Midbrain (tissue), 1 donor: ENCODE measurements at regions not wholly inside any gene's neighbourhood (a gene's known extent, or its start where the extent isn't known, plus 50 kb on each side); places are given as distances from the start of the nearest gene placed in this dataset.

Experiments
- DNase-seq: peaks from one replicate; lab custom pipeline; 2025; lab: John Stamatoyannopoulos, UW

GRCh38 chr16:85557083-85557970, 55.8 kb upstream of the GSE1 start:
- DNase-seq = no peak

DNA sequence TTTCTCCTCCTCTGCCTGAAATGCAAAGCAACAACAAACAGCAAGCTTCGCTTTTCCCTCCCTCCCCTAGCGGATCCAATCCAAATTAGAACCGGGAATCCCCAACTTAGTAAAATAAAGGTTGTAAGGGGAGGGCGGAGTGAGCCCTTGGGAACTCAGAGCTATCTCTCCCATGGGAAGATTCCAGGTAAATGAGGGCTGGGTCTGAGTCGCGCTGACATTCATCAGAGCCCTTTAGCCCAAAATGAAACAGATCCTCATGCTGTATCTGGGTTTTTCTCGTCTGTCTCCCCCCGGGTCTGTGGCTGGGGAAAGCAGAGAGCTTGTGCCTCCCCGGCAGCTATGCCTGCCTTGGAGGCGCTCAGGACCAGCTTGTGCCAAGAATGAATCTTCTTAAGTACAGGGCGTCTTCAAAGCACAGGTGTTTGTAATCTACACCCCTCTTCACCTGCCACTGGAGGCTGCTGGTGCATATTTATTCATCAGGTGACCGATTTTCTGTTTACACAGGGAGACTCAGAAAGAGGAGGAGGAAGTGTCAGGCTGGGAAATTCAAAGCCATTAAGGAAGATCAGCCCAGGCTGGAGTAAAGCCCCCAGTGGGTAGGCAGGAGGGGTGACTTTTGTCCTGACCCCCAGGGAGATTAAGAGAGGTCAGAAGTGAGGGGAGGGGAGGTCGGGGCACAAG, 55.0 kb upstream of the GSE1 start:
- DNase-seq = no peak

- no peak for DNase-seq
Observed at GRCh38 chr16:85560932-85561247, 52.2 kb upstream of the GSE1 start.

DNA sequence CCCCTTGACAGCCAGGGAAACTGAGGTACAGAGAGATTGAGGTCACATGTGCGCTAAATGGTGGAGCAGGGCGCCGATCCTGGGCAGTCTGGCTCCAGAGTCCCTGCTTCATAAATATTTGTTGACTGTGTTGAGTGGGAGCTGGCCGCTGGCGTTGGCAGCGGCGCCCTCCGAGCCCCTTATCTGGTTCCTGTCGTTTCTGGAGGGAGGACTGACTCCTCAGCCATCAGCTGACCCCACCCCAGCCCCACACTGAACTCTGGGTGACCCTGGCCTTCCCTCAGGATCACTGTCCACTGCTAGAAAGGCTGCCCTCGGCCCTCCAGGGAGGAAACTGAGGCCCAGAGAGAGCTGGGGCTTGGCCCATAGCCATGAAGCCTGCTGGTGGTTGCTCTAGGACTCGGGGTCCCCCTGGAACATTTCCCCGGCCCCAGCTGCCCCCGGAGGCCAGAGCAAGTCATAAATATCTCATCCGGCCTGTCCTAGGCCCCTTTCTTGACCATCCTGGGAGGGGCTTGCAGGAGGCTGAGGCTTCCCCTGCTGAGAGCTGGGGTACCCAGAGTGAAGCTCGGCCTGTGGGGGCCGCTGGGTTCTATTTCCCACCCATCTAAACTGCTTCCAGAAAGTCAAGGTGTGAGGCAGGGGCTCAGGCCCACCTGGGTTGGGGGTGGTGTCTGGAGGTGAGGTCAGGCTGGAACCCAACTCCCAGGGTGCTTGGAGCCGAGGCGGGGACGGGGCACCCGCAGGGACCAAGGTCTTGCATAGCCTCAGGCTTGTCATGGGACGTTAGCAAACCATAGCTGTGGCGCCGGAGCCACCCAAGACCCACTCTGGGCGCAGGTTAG, 51.7 kb upstream of the GSE1 start:
- DNase-seq = no peak

DNA sequence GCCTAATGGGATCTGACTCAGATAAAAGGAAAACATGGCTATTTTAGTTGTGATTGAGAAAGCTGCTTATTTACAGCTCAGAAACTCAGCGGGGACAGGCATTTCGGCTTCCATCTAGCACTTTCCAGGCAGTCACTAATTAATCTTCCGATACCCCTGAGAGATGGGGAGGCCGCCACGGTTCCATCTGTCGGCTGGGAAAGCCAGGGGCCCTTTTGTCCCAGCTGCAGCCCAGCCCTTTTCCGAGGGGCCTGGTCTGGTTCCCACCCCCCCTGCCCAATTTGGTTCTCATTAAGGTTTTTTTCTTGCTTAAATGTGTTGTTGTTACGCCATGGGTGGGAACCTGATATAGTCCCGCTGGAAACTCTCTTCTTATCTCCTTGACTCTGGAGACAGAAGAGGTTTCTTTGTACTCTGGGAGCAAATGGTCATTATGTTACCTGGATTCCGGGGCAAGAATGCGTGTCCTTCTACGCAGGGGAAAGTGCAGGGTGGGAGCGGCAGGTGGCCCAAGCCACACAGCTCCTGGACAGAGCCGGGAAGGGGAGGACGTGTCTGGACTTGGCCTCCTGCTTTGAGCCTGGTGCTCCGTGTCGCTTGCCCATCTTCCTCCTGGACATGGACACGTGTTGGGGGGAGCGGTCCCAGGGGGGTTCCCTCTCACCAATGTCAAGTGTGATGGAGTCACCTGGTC, 50.9 kb upstream of the GSE1 start:
- no peak for DNase-seq

DNA sequence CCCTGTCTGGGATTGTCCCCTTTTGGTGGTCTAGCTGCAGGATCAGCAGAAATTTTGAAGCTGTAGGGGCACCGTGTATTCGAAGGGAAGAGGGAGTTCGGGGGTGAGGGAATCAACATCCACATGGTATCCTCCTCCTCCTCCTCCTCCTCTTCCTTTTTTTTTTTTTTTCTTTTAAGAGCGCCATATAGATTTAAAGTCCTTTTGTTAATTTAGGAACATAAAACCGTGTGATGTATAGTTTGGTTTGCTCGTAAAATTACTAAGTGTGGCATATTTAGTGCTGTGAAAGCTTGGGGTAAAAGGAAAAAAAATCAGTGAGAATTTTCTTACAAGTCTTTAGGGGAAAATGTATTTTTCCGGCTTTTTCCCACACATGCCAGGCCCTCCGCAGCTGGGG, 50.1 kb upstream of the GSE1 start:
- DNase-seq = no peak
